ENCODE measurements at regions not wholly inside any gene's neighbourhood (a gene's known extent, or its start where the extent isn't known, plus 50 kb on each side); places are given as distances from the start of the nearest gene placed in this dataset.

DNA sequence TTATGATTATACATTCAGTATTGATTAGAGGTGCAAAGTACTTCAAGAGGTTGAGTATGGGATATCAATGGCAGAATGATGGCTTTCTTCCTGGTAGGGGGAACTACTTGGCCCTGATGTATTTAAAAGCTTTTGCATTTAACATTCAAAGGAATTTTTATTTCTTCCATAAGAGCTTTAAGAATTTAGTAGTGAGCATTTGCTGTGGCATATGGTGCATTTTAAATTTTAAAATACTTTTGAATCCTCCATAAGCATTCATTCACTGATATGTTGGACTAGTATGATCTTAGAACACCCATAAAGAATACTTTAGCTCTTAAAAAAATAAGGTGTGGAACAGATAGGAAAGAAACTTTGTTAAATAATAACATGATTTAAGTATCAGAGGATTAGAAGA, 191.9 kb upstream of the PPP1R3A start:
- H3K4me1 ChIP-seq = no peaks in the 10 kb centered on the region
- no peaks in the 10 kb centered on the region for H3K27me3 ChIP-seq
- no peaks in the 10 kb centered on the region for H3K36me3 ChIP-seq
- DNase-seq = no peak
- no peak overlapping the region for H3K27ac ChIP-seq
- no peak for ATAC-seq (ENCODE audit: low FRiP score in 2 of 2)
- H3K9me3 ChIP-seq = no peaks in the 10 kb centered on the region
- TF ChIP-seq EP300 (IDR thresholded peaks at IDR 0.05) = no peak
- TF ChIP-seq, protein P1, sequence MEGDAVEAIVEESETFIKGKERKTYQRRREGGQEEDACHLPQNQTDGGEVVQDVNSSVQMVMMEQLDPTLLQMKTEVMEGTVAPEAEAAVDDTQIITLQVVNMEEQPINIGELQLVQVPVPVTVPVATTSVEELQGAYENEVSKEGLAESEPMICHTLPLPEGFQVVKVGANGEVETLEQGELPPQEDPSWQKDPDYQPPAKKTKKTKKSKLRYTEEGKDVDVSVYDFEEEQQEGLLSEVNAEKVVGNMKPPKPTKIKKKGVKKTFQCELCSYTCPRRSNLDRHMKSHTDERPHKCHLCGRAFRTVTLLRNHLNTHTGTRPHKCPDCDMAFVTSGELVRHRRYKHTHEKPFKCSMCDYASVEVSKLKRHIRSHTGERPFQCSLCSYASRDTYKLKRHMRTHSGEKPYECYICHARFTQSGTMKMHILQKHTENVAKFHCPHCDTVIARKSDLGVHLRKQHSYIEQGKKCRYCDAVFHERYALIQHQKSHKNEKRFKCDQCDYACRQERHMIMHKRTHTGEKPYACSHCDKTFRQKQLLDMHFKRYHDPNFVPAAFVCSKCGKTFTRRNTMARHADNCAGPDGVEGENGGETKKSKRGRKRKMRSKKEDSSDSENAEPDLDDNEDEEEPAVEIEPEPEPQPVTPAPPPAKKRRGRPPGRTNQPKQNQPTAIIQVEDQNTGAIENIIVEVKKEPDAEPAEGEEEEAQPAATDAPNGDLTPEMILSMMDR (IDR thresholded peaks at IDR 0.05) = no peak
- TF ChIP-seq POLR2AphosphoS5 (IDR thresholded peaks at IDR 0.05) = no peak
- TF ChIP-seq POLR2A (IDR thresholded peaks at IDR 0.05) = no peak
- no peak overlapping the region for H3K4me3 ChIP-seq

DNA sequence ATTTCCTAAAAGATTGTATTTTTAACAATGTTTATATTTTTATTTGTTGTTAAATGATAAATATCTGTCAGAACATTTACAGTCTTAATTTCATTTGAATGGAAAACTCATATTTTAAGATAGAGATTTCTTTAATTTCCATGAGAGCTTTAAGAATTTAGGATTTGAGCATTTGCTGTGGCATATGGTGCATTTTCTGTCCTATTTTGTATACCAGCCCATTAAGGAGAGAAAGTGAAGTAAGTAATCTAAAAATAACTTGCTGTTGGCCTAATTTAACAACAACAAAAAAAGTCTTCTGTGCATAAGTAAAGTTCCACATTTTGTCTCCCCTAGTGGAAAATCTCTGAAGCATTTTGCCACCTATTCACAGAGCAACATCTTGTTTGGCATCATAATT, 190.9 kb upstream of the PPP1R3A start:
- ATAC-seq (ENCODE audit: low FRiP score in 2 of 2) (no peak), DNase-seq (no peak)
- TF ChIP-seq, protein P1 (IDR thresholded peaks at IDR 0.05) = no peak
- TF ChIP-seq POLR2AphosphoS5 (IDR thresholded peaks at IDR 0.05) (no peak), EP300 (IDR thresholded peaks at IDR 0.05) (no peak), POLR2A (IDR thresholded peaks at IDR 0.05) (no peak)
- Histone ChIP-seq H3K27me3 (no peaks in the 10 kb centered on the region), H3K4me1 (no peaks in the 10 kb centered on the region), H3K9me3 (no peaks in the 10 kb centered on the region), H3K36me3 (no peaks in the 10 kb centered on the region), H3K27ac (no peak overlapping the region), H3K4me3 (no peak overlapping the region)

DNA sequence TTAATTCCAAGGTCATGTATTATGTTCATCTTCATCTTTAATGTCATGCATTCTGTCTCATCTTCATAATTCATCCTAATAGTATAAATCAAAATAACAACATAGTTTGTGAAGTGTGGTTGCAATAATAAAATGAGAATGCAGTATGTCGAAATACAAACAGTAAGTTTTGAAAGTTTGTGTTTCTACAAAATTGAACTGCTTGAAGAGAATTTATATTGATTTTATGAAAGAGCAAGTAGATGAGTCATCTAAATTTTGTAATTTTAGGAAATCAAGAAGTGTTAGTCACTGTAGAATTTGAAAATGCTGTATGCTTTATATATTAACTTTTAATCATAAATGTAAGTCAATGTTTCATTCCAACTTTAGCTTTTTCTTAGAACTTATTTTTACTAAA, 190.5 kb upstream of the PPP1R3A start:
- ATAC-seq (ENCODE audit: low FRiP score in 2 of 2) (no peak), DNase-seq (no peak)
- no peak for TF ChIP-seq POLR2AphosphoS5 (IDR thresholded peaks at IDR 0.05)
- TF ChIP-seq, protein P1 (IDR thresholded peaks at IDR 0.05) = no peak
- no peak for TF ChIP-seq POLR2A (IDR thresholded peaks at IDR 0.05)
- no peak for TF ChIP-seq EP300 (IDR thresholded peaks at IDR 0.05)
- Histone ChIP-seq H3K27ac (no peak overlapping the region), H3K4me3 (no peak overlapping the region), H3K9me3 (no peaks in the 10 kb centered on the region), H3K4me1 (no peaks in the 10 kb centered on the region), H3K27me3 (no peaks in the 10 kb centered on the region), H3K36me3 (no peaks in the 10 kb centered on the region)
- 80 to 87% methylated on average over 1 of the region's 1 CpG for WGBS, 2 donors

DNA sequence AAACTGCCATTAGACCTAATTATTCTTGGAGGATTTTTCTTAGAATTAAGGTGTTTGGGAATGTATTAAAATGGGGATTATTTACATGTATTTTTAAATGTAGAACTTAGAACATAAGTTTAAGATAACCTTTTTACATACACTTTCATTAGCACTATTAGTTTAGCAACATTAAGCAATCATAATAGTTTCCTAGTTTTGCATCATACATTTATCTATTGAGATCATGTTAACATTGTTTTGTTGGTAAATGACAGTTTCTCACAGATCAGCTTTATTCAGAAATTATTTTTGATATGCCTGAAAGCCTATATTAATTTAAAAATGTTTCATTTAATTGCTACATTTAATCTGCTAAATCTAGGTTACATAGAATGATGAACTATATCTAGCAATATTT, 189.7 kb upstream of the PPP1R3A start:
- Histone ChIP-seq H3K4me3 (no peak overlapping the region), H3K9me3 (no peaks in the 10 kb centered on the region), H3K27me3 (no peaks in the 10 kb centered on the region), H3K27ac (no peak overlapping the region), H3K4me1 (no peaks in the 10 kb centered on the region), H3K36me3 (no peaks in the 10 kb centered on the region)
- no peak for DNase-seq
- no peak for TF ChIP-seq POLR2AphosphoS5 (IDR thresholded peaks at IDR 0.05)
- no peak for TF ChIP-seq POLR2A (IDR thresholded peaks at IDR 0.05)
- TF ChIP-seq EP300 (IDR thresholded peaks at IDR 0.05) = no peak
- TF ChIP-seq, protein P1 (IDR thresholded peaks at IDR 0.05) = no peak
- no peak for ATAC-seq (ENCODE audit: low FRiP score in 2 of 2)

DNA sequence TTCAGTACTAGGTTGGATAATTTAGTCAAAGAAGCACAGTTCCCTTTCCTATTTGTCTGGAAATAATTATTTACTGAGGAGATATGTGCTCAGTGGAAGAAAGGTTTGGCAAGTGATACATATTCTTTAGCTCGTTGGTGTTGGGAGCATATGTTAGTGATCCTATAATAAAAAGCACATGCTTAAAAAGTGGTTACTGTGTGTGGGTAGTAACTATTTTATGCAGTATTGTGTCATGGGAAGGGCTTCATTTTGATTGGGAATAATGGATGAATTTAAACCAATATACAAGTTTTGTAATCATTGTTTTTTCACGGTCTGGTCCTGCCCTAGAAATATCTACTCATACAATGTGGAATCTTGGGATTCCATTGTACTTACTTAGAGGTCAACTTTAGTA, 188.7 kb upstream of the PPP1R3A start:
- no peak overlapping the region for H3K4me3 ChIP-seq
- H3K36me3 ChIP-seq = no peaks in the 10 kb centered on the region
- WGBS, 2 donors = 72 to 73% methylated on average over 2 of the region's 2 CpGs
- no peaks in the 10 kb centered on the region for H3K27me3 ChIP-seq
- no peaks in the 10 kb centered on the region for H3K9me3 ChIP-seq
- no peak overlapping the region for H3K27ac ChIP-seq
- ATAC-seq (ENCODE audit: low FRiP score in 2 of 2) (no peak), DNase-seq (no peak)
- no peaks in the 10 kb centered on the region for H3K4me1 ChIP-seq
- TF ChIP-seq POLR2AphosphoS5 (IDR thresholded peaks at IDR 0.05) (no peak), EP300 (IDR thresholded peaks at IDR 0.05) (no peak), POLR2A (IDR thresholded peaks at IDR 0.05) (no peak)
- TF ChIP-seq, protein P1 (IDR thresholded peaks at IDR 0.05) = no peak
